Astrocyte (in vitro differentiated cells and primary cell): ENCODE measurements at regions not wholly inside any gene's neighbourhood (a gene's known extent, or its start where the extent isn't known, plus 50 kb on each side); places are given as distances from the start of the nearest gene placed in this dataset.

Source experiments
- EZH2 ChIP-seq: IDR thresholded peaks from 2 replicates; pipeline ENCODE4 v1.6.1; 2012; ENCODE audit warnings: mild to moderate bottlenecking, low read length, inconsistent platforms; ENCODE audit not compliant: insufficient read depth
- TF ChIP-seq, protein P1 (sequence below): IDR thresholded peaks from 2 replicates; pipeline ENCODE4 v1.5.1; 2011; ENCODE audit warnings: low read depth, mild to moderate bottlenecking, inconsistent platforms, low read length, moderate library complexity; ENCODE audit not compliant: insufficient read depth

DNA sequence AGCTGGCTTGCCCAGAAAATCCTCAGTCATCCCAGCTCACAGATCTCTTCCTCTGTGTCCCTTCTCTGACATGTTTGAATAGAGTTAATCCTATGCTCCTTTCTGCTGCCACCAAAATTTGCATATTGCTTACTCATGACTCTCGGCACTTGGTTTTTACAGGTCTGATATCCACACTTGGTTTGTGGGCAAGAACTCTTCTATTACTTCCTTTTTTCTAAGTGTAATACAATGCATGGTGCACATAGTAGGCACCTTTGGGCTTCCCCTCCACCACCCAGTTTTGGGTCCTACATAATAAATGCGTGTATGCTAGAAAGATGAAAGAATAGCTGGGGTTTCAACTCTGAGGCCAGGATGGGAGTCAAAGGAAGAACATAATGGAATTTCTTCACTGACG, 69.7 kb upstream of the GRK3 start:
- TF ChIP-seq, protein P1, sequence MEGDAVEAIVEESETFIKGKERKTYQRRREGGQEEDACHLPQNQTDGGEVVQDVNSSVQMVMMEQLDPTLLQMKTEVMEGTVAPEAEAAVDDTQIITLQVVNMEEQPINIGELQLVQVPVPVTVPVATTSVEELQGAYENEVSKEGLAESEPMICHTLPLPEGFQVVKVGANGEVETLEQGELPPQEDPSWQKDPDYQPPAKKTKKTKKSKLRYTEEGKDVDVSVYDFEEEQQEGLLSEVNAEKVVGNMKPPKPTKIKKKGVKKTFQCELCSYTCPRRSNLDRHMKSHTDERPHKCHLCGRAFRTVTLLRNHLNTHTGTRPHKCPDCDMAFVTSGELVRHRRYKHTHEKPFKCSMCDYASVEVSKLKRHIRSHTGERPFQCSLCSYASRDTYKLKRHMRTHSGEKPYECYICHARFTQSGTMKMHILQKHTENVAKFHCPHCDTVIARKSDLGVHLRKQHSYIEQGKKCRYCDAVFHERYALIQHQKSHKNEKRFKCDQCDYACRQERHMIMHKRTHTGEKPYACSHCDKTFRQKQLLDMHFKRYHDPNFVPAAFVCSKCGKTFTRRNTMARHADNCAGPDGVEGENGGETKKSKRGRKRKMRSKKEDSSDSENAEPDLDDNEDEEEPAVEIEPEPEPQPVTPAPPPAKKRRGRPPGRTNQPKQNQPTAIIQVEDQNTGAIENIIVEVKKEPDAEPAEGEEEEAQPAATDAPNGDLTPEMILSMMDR, result no peak
- TF ChIP-seq EZH2, result no peak
